Vagina (tissue), 2 donors: ENCODE measurements at regions not wholly inside any gene's neighbourhood (a gene's known extent, or its start where the extent isn't known, plus 50 kb on each side); places are given as distances from the start of the nearest gene placed in this dataset.

ENCODE experiments used
- CTCF ChIP-seq, 3 experiments: fragments of 450-650 bp in 2 of 3; fragments of 200-600 bp in 1 of 3; sonication (generic) in 1 of 3; IDR thresholded peaks; one replicate each; pipeline ENCODE4 v1.5.1; 2017 to 2019; ENCODE audit warnings: antibody characterized with exemption in 3 of 3, mild to moderate bottlenecking in 2 of 3, moderate library complexity in 2 of 3
- POLR2A ChIP-seq, 2 donors: fragments of 450-650 bp; IDR thresholded peaks; one replicate each; pipeline ENCODE4 v1.6.1; 2017; ENCODE audit warnings: antibody characterized with exemption in 2 of 2, mild to moderate bottlenecking in 2 of 2, moderate library complexity in 2 of 2
- POLR2AphosphoS5 ChIP-seq, 2 donors: sonication (generic); formaldehyde crosslinking; IDR thresholded peaks; one replicate each; pipeline ENCODE4 v1.9.0; 2017; ENCODE audit warnings: antibody characterized with exemption in 2 of 2, mild to moderate bottlenecking in 2 of 2, low read depth in 1 of 2; ENCODE audit not compliant: insufficient read depth in 1 of 2

GRCh38 chr2:122966461-122966860 lies 1058.6 kb upstream of the CNTNAP5 start:
- no peak for TF ChIP-seq CTCF (IDR thresholded peaks at IDR 0.05)
- TF ChIP-seq POLR2AphosphoS5 (IDR thresholded peaks at IDR 0.05; ENCODE audit: insufficient read depth in 1 of 2, low read depth in 1 of 2), result no peak
- no peak for TF ChIP-seq POLR2A (IDR thresholded peaks at IDR 0.05)
